ENCODE measurements at regions not wholly inside any gene's neighbourhood (a gene's known extent, or its start where the extent isn't known, plus 50 kb on each side); places are given as distances from the start of the nearest gene placed in this dataset.

- Mint-ChIP-seq H3K4me3 (no peak overlapping the region), H3K27me3 (no peaks in the 10 kb centered on the region), H3K27ac (no peak overlapping the region), H3K9me3 (no peaks in the 10 kb centered on the region), H3K4me1 (no peaks in the 10 kb centered on the region), H3K36me3 (no peaks in the 10 kb centered on the region)
- no peak for ATAC-seq (replicated peaks)
- no peak for DNase-seq
Measured at GRCh38 chr5:164581889-164582288, 1076.5 kb downstream of the MAT2B start.

- H3K4me3 Mint-ChIP-seq, result no peak overlapping the region
- DNase-seq, result no peak
- H3K27me3 Mint-ChIP-seq, result no peaks in the 10 kb centered on the region
- H3K9me3 Mint-ChIP-seq, result no peaks in the 10 kb centered on the region
- no peak overlapping the region for H3K27ac Mint-ChIP-seq
- no peak for ATAC-seq (replicated peaks)
- H3K4me1 Mint-ChIP-seq, result no peaks in the 10 kb centered on the region
- no peaks in the 10 kb centered on the region for H3K36me3 Mint-ChIP-seq
Measured at GRCh38 chr5:164593982-164594381, 1088.6 kb downstream of the MAT2B start.

GRCh38 chr5:164597293-164597900 is 1092.0 kb downstream of the MAT2B start:
- H3K36me3 Mint-ChIP-seq, result no peaks in the 10 kb centered on the region
- no peaks in the 10 kb centered on the region for H3K27me3 Mint-ChIP-seq
- no peaks in the 10 kb centered on the region for H3K9me3 Mint-ChIP-seq
- H3K27ac Mint-ChIP-seq, result no peak overlapping the region
- H3K4me1 Mint-ChIP-seq, result no peaks in the 10 kb centered on the region
- H3K4me3 Mint-ChIP-seq, result no peak overlapping the region
- peak in 1 of 2 donors; percentile 36 for ATAC-seq (replicated peaks)
- DNase-seq, result no peak

GRCh38 chr5:164600274-164600673 is 1094.9 kb downstream of the MAT2B start:
- H3K4me3 Mint-ChIP-seq, result no peak overlapping the region
- DNase-seq, result no peak
- H3K4me1 Mint-ChIP-seq, result no peaks in the 10 kb centered on the region
- no peaks in the 10 kb centered on the region for H3K9me3 Mint-ChIP-seq
- ATAC-seq (replicated peaks), result no peak
- H3K27ac Mint-ChIP-seq, result no peak overlapping the region
- H3K27me3 Mint-ChIP-seq, result no peaks in the 10 kb centered on the region
- no peaks in the 10 kb centered on the region for H3K36me3 Mint-ChIP-seq

- H3K4me1 Mint-ChIP-seq, result no peaks in the 10 kb centered on the region
- no peak for ATAC-seq (replicated peaks)
Measured at GRCh38 chr5:164600929-164601535, 1095.6 kb downstream of the MAT2B start.

GRCh38 chr5:164608507-164608906 is 1103.1 kb downstream of the MAT2B start:
- Mint-ChIP-seq H3K4me3 (no peak overlapping the region), H3K4me1 (no peaks in the 10 kb centered on the region), H3K27ac (no peak overlapping the region), H3K27me3 (no peaks in the 10 kb centered on the region), H3K36me3 (no peaks in the 10 kb centered on the region), H3K9me3 (peaks cover 3 to 4% of the 10 kb centered on the region in 2 donors)
- DNase-seq (no peak), ATAC-seq (replicated peaks) (no peak)

More at GRCh38 chr5:164600929-164601535, 1095.6 kb downstream of the MAT2B start:
- no peak for DNase-seq
- Mint-ChIP-seq H3K9me3 (peaks cover 0 to 1% of the 10 kb centered on the region in 2 donors), H3K4me3 (no peak overlapping the region), H3K36me3 (no peaks in the 10 kb centered on the region), H3K27ac (no peak overlapping the region), H3K27me3 (no peaks in the 10 kb centered on the region)

- H3K9me3 Mint-ChIP-seq, result peaks cover 3 to 4% of the 10 kb centered on the region in 2 donors
- no peaks in the 10 kb centered on the region for H3K4me1 Mint-ChIP-seq
- ATAC-seq (replicated peaks) (no peak), DNase-seq (no peak)
- no peaks in the 10 kb centered on the region for H3K27me3 Mint-ChIP-seq
- H3K27ac Mint-ChIP-seq, result no peak overlapping the region
- H3K36me3 Mint-ChIP-seq, result no peaks in the 10 kb centered on the region
- no peak overlapping the region for H3K4me3 Mint-ChIP-seq
Measured at GRCh38 chr5:164610374-164610773, 1105.0 kb downstream of the MAT2B start.

- DNase-seq, result no peak
- Mint-ChIP-seq H3K4me1 (no peaks in the 10 kb centered on the region), H3K36me3 (no peaks in the 10 kb centered on the region), H3K27me3 (no peaks in the 10 kb centered on the region), H3K9me3 (no peaks in the 10 kb centered on the region), H3K27ac (no peak overlapping the region), H3K4me3 (no peak overlapping the region)
- no peak for ATAC-seq (replicated peaks)
Measured at GRCh38 chr5:164614707-164615106, 1109.3 kb downstream of the MAT2B start.

- Mint-ChIP-seq H3K36me3 (no peaks in the 10 kb centered on the region), H3K9me3 (peaks cover 0 to 2% of the 10 kb centered on the region in 2 donors), H3K27me3 (no peaks in the 10 kb centered on the region), H3K4me1 (no peaks in the 10 kb centered on the region), H3K27ac (no peak overlapping the region), H3K4me3 (no peak overlapping the region)
- ATAC-seq (replicated peaks), result no peak
- DNase-seq, result no peak
Measured at GRCh38 chr5:164617290-164617689, 1111.9 kb downstream of the MAT2B start.

GRCh38 chr5:164627021-164627420 is 1121.6 kb downstream of the MAT2B start:
- Mint-ChIP-seq H3K9me3 (no peaks in the 10 kb centered on the region), H3K36me3 (no peaks in the 10 kb centered on the region), H3K27ac (no peak overlapping the region), H3K4me3 (no peak overlapping the region), H3K27me3 (no peaks in the 10 kb centered on the region), H3K4me1 (no peaks in the 10 kb centered on the region)
- DNase-seq (no peak), ATAC-seq (replicated peaks) (no peak)

GRCh38 chr5:164636456-164636855 is 1131.0 kb downstream of the MAT2B start:
- Mint-ChIP-seq H3K9me3 (no peaks in the 10 kb centered on the region), H3K27me3 (no peaks in the 10 kb centered on the region), H3K4me1 (no peaks in the 10 kb centered on the region), H3K36me3 (no peaks in the 10 kb centered on the region), H3K4me3 (no peak overlapping the region), H3K27ac (no peak overlapping the region)
- no peak for DNase-seq
- no peak for ATAC-seq (replicated peaks)

GRCh38 chr5:164637931-164638521 is 1132.6 kb downstream of the MAT2B start:
- ATAC-seq (replicated peaks), result no peak
- no peak overlapping the region for H3K27ac Mint-ChIP-seq
- H3K9me3 Mint-ChIP-seq, result no peaks in the 10 kb centered on the region
- DNase-seq, result no peak
- H3K4me1 Mint-ChIP-seq, result no peaks in the 10 kb centered on the region
- H3K27me3 Mint-ChIP-seq, result no peaks in the 10 kb centered on the region
- H3K36me3 Mint-ChIP-seq, result no peaks in the 10 kb centered on the region
- H3K4me3 Mint-ChIP-seq, result no peak overlapping the region

GRCh38 chr5:164649266-164649665 is 1143.8 kb downstream of the MAT2B start:
- H3K27ac Mint-ChIP-seq, result no peak overlapping the region
- peaks cover 0 to 4% of the 10 kb centered on the region in 2 donors for H3K9me3 Mint-ChIP-seq
- no peak for DNase-seq
- H3K36me3 Mint-ChIP-seq, result no peaks in the 10 kb centered on the region
- H3K4me3 Mint-ChIP-seq, result no peak overlapping the region
- ATAC-seq (replicated peaks), result no peak
- H3K27me3 Mint-ChIP-seq, result no peaks in the 10 kb centered on the region
- no peaks in the 10 kb centered on the region for H3K4me1 Mint-ChIP-seq

GRCh38 chr5:164650427-164650826 is 1145.0 kb downstream of the MAT2B start:
- H3K4me3 Mint-ChIP-seq, result no peak overlapping the region
- no peaks in the 10 kb centered on the region for H3K4me1 Mint-ChIP-seq
- no peak overlapping the region for H3K27ac Mint-ChIP-seq
- no peak for DNase-seq
- no peaks in the 10 kb centered on the region for H3K27me3 Mint-ChIP-seq
- H3K9me3 Mint-ChIP-seq, result peaks cover 0 to under 1% of the 10 kb centered on the region in 2 donors
- no peaks in the 10 kb centered on the region for H3K36me3 Mint-ChIP-seq
- no peak for ATAC-seq (replicated peaks)

GRCh38 chr5:164651546-164652275 is 1146.3 kb downstream of the MAT2B start:
- Mint-ChIP-seq H3K27ac (no peak overlapping the region), H3K27me3 (no peaks in the 10 kb centered on the region), H3K36me3 (no peaks in the 10 kb centered on the region), H3K4me1 (no peaks in the 10 kb centered on the region), H3K9me3 (no peaks in the 10 kb centered on the region), H3K4me3 (no peak overlapping the region)
- DNase-seq, result no peak
- ATAC-seq (replicated peaks), result no peak

All from stimulated activated naive B cell treated with anti-CD40 and anti-IgM and Interleukin-4, amounts not matched to agents 10 μg/mL and 1 μg/mL and 100 μg/mL, for 72 hours (primary cell).